WTC11 (cell line): ENCODE measurements at regions not wholly inside any gene's neighbourhood (a gene's known extent, or its start where the extent isn't known, plus 50 kb on each side); places are given as distances from the start of the nearest gene placed in this dataset.

Experiments used
- ATAC-seq: fragments of 200-7000 bp; cut with Tn5 transposase; 2 replicates; pipeline ENCODE4 v1.10.0; 2021; ENCODE audit warnings: mild to moderate bottlenecking, moderate library complexity
- CTCF ChIA-PET: fragments of 300-600 bp; sonication (Branson Sonifier 250); formaldehyde crosslinking; loops from one replicate; lab custom pipeline; 2021; ENCODE audit warnings: antibody characterized with exemption; lab: Charles Lee
- POLR2A ChIA-PET: fragments of 350-600 bp; sonication (Branson Sonifier 250); formaldehyde crosslinking; loops from one replicate; lab custom pipeline; 2021; ENCODE audit warnings: antibody characterized with exemption; lab: Charles Lee
- DNase-seq: peaks from one replicate; pipeline ENCODE4 v3.0.0; 2021; ENCODE audit warnings: low spot score
- H3K27ac Mint-ChIP-seq: 2 replicates; pipeline ENCODE4 v1.8.0; 2021; ENCODE audit warnings: mixed read lengths
- H3K27me3 Mint-ChIP-seq: 2 replicates; pipeline ENCODE4 v1.8.0; 2021; ENCODE audit warnings: low read depth, mild to moderate bottlenecking, moderate library complexity, mixed read lengths
- H3K36me3 Mint-ChIP-seq: 2 replicates; pipeline ENCODE4 v1.8.0; 2021; ENCODE audit warnings: mixed read lengths
- H3K4me1 Mint-ChIP-seq: 2 replicates; pipeline ENCODE4 v1.8.0; 2022; ENCODE audit warnings: mixed read lengths
- H3K4me3 Mint-ChIP-seq: 2 replicates; pipeline ENCODE4 v1.8.0; 2021; ENCODE audit warnings: mild to moderate bottlenecking, moderate library complexity, mixed read lengths
- H3K9me3 Mint-ChIP-seq: 2 replicates; pipeline ENCODE4 v1.8.0; 2021; ENCODE audit warnings: mixed read lengths
- ARID4B ChIP-seq: sonication (generic); formaldehyde crosslinking; IDR thresholded peaks from 2 replicates; pipeline ENCODE4 v1.8.0; 2023; ENCODE audit warnings: missing genetic modification reagents, mild to moderate bottlenecking, borderline replicate concordance
- CREM ChIP-seq: sonication (generic); formaldehyde crosslinking; IDR thresholded peaks from 2 replicates; pipeline ENCODE4 v1.8.1; 2022; ENCODE audit warnings: mild to moderate bottlenecking, missing genetic modification reagents, moderate library complexity
- ELF4 ChIP-seq: sonication (generic); formaldehyde crosslinking; IDR thresholded peaks from 2 replicates; pipeline ENCODE4 v1.8.1; 2022; ENCODE audit warnings: low read depth, mild to moderate bottlenecking, moderate library complexity, missing genetic modification reagents
- ERG ChIP-seq: fragments of 250-450 bp; sonication (Bioruptor Pico); IDR thresholded peaks from 2 replicates; pipeline ENCODE4 v1.8.0; 2021; ENCODE audit warnings: mild to moderate bottlenecking
- ETV6 ChIP-seq: sonication (generic); formaldehyde crosslinking; IDR thresholded peaks from 2 replicates; pipeline ENCODE4 v1.8.1; 2022; ENCODE audit warnings: mild to moderate bottlenecking, missing genetic modification reagents
- FOXJ3 ChIP-seq: sonication (generic); formaldehyde crosslinking; IDR thresholded peaks from 2 replicates; pipeline ENCODE4 v1.9.0; 2021; ENCODE audit warnings: missing genetic modification reagents, mild to moderate bottlenecking, borderline replicate concordance
- GTF2I ChIP-seq: fragments of 250-450 bp; sonication (Bioruptor Pico); conservative IDR thresholded peaks from 2 replicates; pipeline ENCODE4 v1.4.0; 2021; ENCODE audit warnings: mild to moderate bottlenecking
- NFYB ChIP-seq: sonication (generic); formaldehyde crosslinking; conservative IDR thresholded peaks from 2 replicates; pipeline ENCODE4 v1.8.0; 2022; ENCODE audit warnings: low read depth, missing genetic modification reagents
- OVOL2 ChIP-seq: fragments of 250-450 bp; sonication (Bioruptor Pico); IDR thresholded peaks from 2 replicates; pipeline ENCODE4 v1.9.0; 2021; ENCODE audit warnings: mild to moderate bottlenecking, borderline replicate concordance
- PRRX2 ChIP-seq: fragments of 250-450 bp; sonication (Bioruptor Pico); IDR thresholded peaks from 2 replicates; pipeline ENCODE4 v1.8.0; 2021; ENCODE audit warnings: mild to moderate bottlenecking
- SP1 ChIP-seq: sonication (generic); formaldehyde crosslinking; conservative IDR thresholded peaks from 2 replicates; pipeline ENCODE4 v1.8.1; 2022; ENCODE audit warnings: missing genetic modification reagents
- TEAD4 ChIP-seq: sonication (generic); formaldehyde crosslinking; IDR thresholded peaks from 2 replicates; pipeline ENCODE4 v1.8.0; 2022; ENCODE audit warnings: mild to moderate bottlenecking, missing genetic modification reagents
- USF1 ChIP-seq: sonication (generic); formaldehyde crosslinking; IDR thresholded peaks from 2 replicates; pipeline ENCODE4 v1.8.0; 2022; ENCODE audit warnings: mild to moderate bottlenecking, missing genetic modification reagents
- ZMAT4 ChIP-seq: fragments of 250-450 bp; sonication (Bioruptor Pico); IDR thresholded peaks from 2 replicates; pipeline ENCODE4 v1.9.0; 2021; ENCODE audit warnings: mild to moderate bottlenecking
- ZNF317 ChIP-seq: sonication (generic); formaldehyde crosslinking; IDR thresholded peaks from 2 replicates; pipeline ENCODE4 v1.8.1; 2023; ENCODE audit warnings: low read depth, mild to moderate bottlenecking, moderate library complexity, missing genetic modification reagents, borderline replicate concordance
- ZNF423 ChIP-seq: fragments of 250-450 bp; sonication (Bioruptor Pico); IDR thresholded peaks from 2 replicates; pipeline ENCODE4 v2.1.2; 2022; ENCODE audit warnings: mild to moderate bottlenecking, moderate library complexity
- TF ChIP-seq, protein P1 (sequence below): sonication (generic); formaldehyde crosslinking; IDR thresholded peaks from 2 replicates; pipeline ENCODE4 v1.8.1; 2023; ENCODE audit warnings: mild to moderate bottlenecking, missing genetic modification reagents, moderate library complexity
- TF ChIP-seq, protein P2 (sequence below): sonication (generic); formaldehyde crosslinking; IDR thresholded peaks from 2 replicates; pipeline ENCODE4 v1.8.1; 2023; ENCODE audit warnings: mild to moderate bottlenecking, missing genetic modification reagents, moderate library complexity

DNA sequence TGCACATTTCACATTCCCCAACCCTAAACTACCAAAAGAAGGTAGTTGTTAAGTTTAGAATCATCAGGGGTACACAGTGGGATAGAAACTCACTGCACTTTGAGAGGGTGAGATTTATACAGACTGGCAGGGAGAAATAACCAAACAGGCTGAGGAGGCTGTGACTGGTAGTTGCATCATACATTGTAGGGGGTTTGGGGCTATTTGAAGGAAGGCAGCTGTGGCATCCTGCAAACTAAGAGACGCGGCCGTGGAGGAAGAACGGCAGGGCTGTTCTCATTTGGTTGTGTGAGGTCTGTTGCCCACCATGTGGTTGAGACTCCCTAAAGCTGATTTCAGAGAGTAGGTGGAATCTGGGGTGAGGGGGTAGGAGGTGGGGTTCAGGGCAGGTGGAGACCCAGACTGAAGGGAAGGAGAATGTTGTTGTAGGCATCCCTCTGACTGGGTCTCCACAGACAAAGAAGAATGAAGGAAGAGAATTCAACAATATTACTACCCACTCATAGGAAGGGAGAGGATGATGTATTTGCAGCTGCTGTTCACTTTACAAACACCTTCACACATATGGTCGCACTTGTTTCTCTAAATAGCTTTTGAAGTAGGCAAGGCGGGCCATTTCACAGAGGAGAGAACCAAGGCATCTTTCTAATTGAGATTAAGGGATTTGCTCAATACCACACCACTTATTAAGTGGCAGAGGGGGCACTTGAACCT lies 170.9 kb upstream of the SIX2 start:
- DNase-seq (no peak), ATAC-seq (no peak)
- Mint-ChIP-seq H3K4me3 (no peak overlapping the region), H3K9me3 (peaks cover 10% of the 10 kb centered on the region), H3K36me3 (peaks cover 3% of the 10 kb centered on the region; the same call in 1 of the 2 replicates), H3K4me1 (peaks cover 7% of the 10 kb centered on the region), H3K27ac (no peak overlapping the region), H3K27me3 (no peaks in the 10 kb centered on the region)
- ChIA-PET CTCF (interaction anchor here (1.1 kb wide), 1 partner anchor 10 kb away, joined by 4 read pairs; no protein-coding TSS in a partner anchor), POLR2A (no interaction called here)
- TF ChIP-seq PRRX2 (CRISPR knock-in tag) (no peak), NFYB (CRISPR knock-in tag) (no peak), TEAD4 (no peak), ERG (no peak)
- TF ChIP-seq, protein P1, sequence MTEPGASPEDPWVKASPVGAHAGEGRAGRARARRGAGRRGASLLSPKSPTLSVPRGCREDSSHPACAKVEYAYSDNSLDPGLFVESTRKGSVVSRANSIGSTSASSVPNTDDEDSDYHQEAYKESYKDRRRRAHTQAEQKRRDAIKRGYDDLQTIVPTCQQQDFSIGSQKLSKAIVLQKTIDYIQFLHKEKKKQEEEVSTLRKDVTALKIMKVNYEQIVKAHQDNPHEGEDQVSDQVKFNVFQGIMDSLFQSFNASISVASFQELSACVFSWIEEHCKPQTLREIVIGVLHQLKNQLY (CRISPR knock-in tag) = no peak
- TF ChIP-seq, protein P2, sequence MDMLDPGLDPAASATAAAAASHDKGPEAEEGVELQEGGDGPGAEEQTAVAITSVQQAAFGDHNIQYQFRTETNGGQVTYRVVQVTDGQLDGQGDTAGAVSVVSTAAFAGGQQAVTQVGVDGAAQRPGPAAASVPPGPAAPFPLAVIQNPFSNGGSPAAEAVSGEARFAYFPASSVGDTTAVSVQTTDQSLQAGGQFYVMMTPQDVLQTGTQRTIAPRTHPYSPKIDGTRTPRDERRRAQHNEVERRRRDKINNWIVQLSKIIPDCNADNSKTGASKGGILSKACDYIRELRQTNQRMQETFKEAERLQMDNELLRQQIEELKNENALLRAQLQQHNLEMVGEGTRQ = no peak
- TF ChIP-seq, all 79 proteins: peak for 0

DNA sequence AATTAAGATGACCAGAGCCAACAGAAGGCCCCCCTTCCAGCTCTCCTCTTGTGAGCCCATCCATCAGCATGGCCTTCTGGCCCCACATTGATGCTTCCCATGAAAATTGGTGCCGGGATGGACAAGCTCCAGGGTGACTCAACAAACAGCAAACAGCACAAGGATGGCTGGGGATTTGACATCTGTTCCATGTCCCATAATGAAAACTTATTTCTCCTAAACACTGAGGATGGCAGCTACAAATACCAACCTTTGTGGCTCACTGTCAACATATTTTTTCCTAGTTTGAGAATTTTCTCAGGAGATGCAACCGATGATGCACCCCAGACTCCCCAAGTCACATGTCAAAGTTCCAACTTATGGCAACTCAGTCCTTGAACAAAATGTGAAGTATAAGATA lies 169.6 kb upstream of the SIX2 start:
- peaks cover 10% of the 10 kb centered on the region for H3K9me3 Mint-ChIP-seq
- H3K36me3 Mint-ChIP-seq = peaks cover 3% of the 10 kb centered on the region; the same call in 1 of the 2 replicates
- ATAC-seq = no peak
- TF ChIP-seq ELF4 (CRISPR knock-in tag) = no peak
- TF ChIP-seq ZNF423 (CRISPR knock-in tag) = no peak
- TF ChIP-seq SP1 (CRISPR knock-in tag) = no peak
- no peak for TF ChIP-seq OVOL2 (CRISPR knock-in tag)
- no peak for TF ChIP-seq ZMAT4 (CRISPR knock-in tag)
- no peak for TF ChIP-seq ETV6 (CRISPR knock-in tag)
- TF ChIP-seq USF1 (CRISPR knock-in tag) = no peak
- no peak for TF ChIP-seq GTF2I (CRISPR knock-in tag)
- no peak for TF ChIP-seq PRRX2 (CRISPR knock-in tag)
- no peak for TF ChIP-seq ARID4B (CRISPR knock-in tag)
- TF ChIP-seq CREM = no peak
- TF ChIP-seq ZNF317 (CRISPR knock-in tag) = no peak
- no peak for TF ChIP-seq FOXJ3 (CRISPR knock-in tag)
- peaks cover 7% of the 10 kb centered on the region for H3K4me1 Mint-ChIP-seq
- DNase-seq = no peak
- ChIA-PET POLR2A (no interaction called here), CTCF (no interaction called here)
- no peak overlapping the region for H3K4me3 Mint-ChIP-seq
- peaks cover under 1% of the 10 kb centered on the region; the same call in 1 of the 2 replicates for H3K27me3 Mint-ChIP-seq
- no peak overlapping the region for H3K27ac Mint-ChIP-seq
